ENCODE measurements at regions not wholly inside any gene's neighbourhood (a gene's known extent, or its start where the extent isn't known, plus 50 kb on each side); places are given as distances from the start of the nearest gene placed in this dataset.

DNA sequence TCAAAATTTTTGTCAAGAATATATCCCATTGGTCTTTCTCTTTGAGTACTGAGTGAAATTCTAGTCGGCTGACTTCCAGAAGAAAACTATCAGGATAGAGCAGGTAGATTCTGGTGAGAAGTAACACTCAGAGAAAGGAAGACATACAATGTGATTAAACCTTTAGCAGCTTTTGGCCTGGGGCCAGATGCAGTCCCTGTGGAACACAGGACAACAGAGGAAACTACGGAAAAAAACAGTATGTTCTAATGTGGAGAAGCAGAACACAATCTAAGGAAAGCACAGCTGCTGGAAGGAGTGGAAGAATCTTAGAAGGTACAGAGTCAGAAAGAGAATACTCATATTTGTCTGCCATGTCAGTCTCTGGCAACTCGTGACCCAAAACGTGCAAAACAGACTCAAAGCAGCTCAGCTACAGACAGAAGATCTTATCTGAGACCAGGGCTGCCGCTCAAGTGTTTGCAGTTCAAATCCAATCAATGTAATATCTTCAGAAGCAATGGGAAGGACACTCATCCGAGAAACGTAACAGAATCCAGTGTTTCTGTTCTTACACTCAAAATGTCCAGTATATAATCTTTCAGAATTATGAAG lies 283.8 kb downstream of the MRPL39 start:
- no peak for ATAC-seq (ENCODE audit: low read depth)
- POLR2A ChIA-PET: no interaction called here

DNA sequence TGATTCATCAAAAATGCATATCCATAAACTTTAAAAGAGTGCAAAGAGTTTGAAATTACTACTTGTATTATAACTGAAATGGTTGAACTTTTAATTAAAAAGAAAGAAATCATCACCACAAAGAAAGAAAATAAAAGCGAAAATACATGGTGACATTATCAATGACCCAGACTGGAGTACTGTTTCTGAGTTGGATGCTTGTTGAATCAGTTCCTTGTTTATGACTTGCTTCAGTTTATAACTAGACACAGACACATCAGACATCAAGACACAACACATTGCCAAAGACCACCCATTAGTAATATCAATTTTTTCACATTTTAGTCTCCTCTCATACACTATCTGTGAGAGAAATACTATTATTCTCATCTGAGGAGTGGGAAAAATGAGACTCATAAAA lies 293.0 kb downstream of the MRPL39 start:
- no peak overlapping the region for H3K9ac ChIP-seq (ENCODE audit: low read length)
- no peaks in the 10 kb centered on the region for H3K27me3 Mint-ChIP-seq
- ATAC-seq (ENCODE audit: low read depth) (no peak), DNase-seq (no peak)
- CTCF ChIA-PET: interaction anchor here (0.9 to 3.6 kb wide), 8 partner anchors 10 to 939 kb away, joined by 3 to 31 read pairs (median 4); no protein-coding TSS in a partner anchor
- no peak overlapping the region for H3K4me3 ChIP-seq (ENCODE audit: control extremely low read depth in 1 of 5, extremely low read depth in 1 of 5, insufficient read depth in 1 of 5, low read depth in 2 of 5, low read length in 4 of 5)
- peaks cover 13% of the 10 kb centered on the region for H3K4me1 Mint-ChIP-seq
- H2AFZ ChIP-seq (ENCODE audit: insufficient read depth, low read depth, low read length, poor library complexity, severe bottlenecking): peak overlapping the region; percentile 7
- H3K27ac ChIP-seq (ENCODE audit: low read length in 2 of 2): no peak overlapping the region
- WGBS (ENCODE audit: insufficient coverage): no CpG with 5 or more reads among the region's 1 CpG
- peaks cover 4% of the 10 kb centered on the region for H3K9me3 Mint-ChIP-seq (ENCODE audit: insufficient read depth)
- H4K20me1 ChIP-seq (ENCODE audit: control insufficient read depth, insufficient read depth, low read length, poor library complexity, severe bottlenecking): no peaks in the 10 kb centered on the region
- H3K36me3 ChIP-seq (replicated peaks in 1 of 2; ENCODE audit: control extremely low read depth in 1 of 2, control insufficient read depth in 1 of 2, extremely low read depth in 1 of 2, insufficient read depth in 2 of 2, low read length in 1 of 2): no peaks in the 10 kb centered on the region
- H3K9me3 ChIP-seq (ENCODE audit: control extremely low read depth in 1 of 3, control insufficient read depth in 2 of 3, insufficient read depth in 1 of 3, low read length in 2 of 3): peaks cover under 1 to 14% (median 5%) of the 10 kb centered on the region in 3 donors
- intact Hi-C loops (cut with micrococcal nuclease): loop anchor here (5.0 kb wide), 1 partner anchor 1462 kb away; no protein-coding TSS in a partner anchor
- peaks cover 3 to 10% of the 10 kb centered on the region in 2 donors for H3K4me1 ChIP-seq (ENCODE audit: control insufficient read depth in 2 of 2, insufficient read depth in 2 of 2, low read length in 2 of 2)
- POLR2A ChIA-PET: no interaction called here
- TF ChIP-seq, protein P1, sequence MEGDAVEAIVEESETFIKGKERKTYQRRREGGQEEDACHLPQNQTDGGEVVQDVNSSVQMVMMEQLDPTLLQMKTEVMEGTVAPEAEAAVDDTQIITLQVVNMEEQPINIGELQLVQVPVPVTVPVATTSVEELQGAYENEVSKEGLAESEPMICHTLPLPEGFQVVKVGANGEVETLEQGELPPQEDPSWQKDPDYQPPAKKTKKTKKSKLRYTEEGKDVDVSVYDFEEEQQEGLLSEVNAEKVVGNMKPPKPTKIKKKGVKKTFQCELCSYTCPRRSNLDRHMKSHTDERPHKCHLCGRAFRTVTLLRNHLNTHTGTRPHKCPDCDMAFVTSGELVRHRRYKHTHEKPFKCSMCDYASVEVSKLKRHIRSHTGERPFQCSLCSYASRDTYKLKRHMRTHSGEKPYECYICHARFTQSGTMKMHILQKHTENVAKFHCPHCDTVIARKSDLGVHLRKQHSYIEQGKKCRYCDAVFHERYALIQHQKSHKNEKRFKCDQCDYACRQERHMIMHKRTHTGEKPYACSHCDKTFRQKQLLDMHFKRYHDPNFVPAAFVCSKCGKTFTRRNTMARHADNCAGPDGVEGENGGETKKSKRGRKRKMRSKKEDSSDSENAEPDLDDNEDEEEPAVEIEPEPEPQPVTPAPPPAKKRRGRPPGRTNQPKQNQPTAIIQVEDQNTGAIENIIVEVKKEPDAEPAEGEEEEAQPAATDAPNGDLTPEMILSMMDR (IDR thresholded peaks at IDR 0.05): peak; percentile 37
- no peak for TF ChIP-seq EZH2 (IDR thresholded peaks at IDR 0.05; ENCODE audit: borderline replicate concordance, insufficient read depth, low read depth, low read length, poor library complexity, severe bottlenecking)
- no peaks in the 10 kb centered on the region for H3K79me2 ChIP-seq (ENCODE audit: control insufficient read depth, insufficient read depth, low read length)
- H3K27ac Mint-ChIP-seq: no peak overlapping the region
- no peak overlapping the region for H3K4me3 Mint-ChIP-seq
- H3K4me2 ChIP-seq (replicated peaks; ENCODE audit: low read depth, low read length, poor library complexity, severe bottlenecking): peak overlapping the region; percentile 45
- H3K27me3 ChIP-seq (replicated peaks in 1 of 4; ENCODE audit: control extremely low read depth in 1 of 4, control insufficient read depth in 3 of 4, insufficient read depth in 4 of 4, low read length in 3 of 4): no peaks in the 10 kb centered on the region

More for the DNA sequence above, 283.8 kb downstream of the MRPL39 start:
- no peaks in the 10 kb centered on the region for H3K27me3 Mint-ChIP-seq
- H3K27ac Mint-ChIP-seq: no peak overlapping the region
- H3K27ac ChIP-seq (ENCODE audit: low read length in 2 of 2): no peak overlapping the region
- H2AFZ ChIP-seq (ENCODE audit: insufficient read depth, low read depth, low read length, poor library complexity, severe bottlenecking): no peak overlapping the region
- H3K4me1 ChIP-seq (ENCODE audit: control insufficient read depth in 2 of 2, insufficient read depth in 2 of 2, low read length in 2 of 2): no peaks in the 10 kb centered on the region
- intact Hi-C loops (cut with micrococcal nuclease): no loop called here
- CTCF ChIA-PET: no interaction called here
- H3K36me3 ChIP-seq (replicated peaks in 1 of 2; ENCODE audit: control extremely low read depth in 1 of 2, control insufficient read depth in 1 of 2, extremely low read depth in 1 of 2, insufficient read depth in 2 of 2, low read length in 1 of 2): no peaks in the 10 kb centered on the region
- H3K4me1 Mint-ChIP-seq: no peaks in the 10 kb centered on the region
- no peaks in the 10 kb centered on the region for H4K20me1 ChIP-seq (ENCODE audit: control insufficient read depth, insufficient read depth, low read length, poor library complexity, severe bottlenecking)
- no peak for DNase-seq
- no peak overlapping the region for H3K9ac ChIP-seq (ENCODE audit: low read length)
- 93% methylated on average over 4 of the region's 7 CpGs for WGBS (ENCODE audit: insufficient coverage)
- no peaks in the 10 kb centered on the region for H3K79me2 ChIP-seq (ENCODE audit: control insufficient read depth, insufficient read depth, low read length)
- no peak overlapping the region for H3K4me3 ChIP-seq (ENCODE audit: control extremely low read depth in 1 of 5, extremely low read depth in 1 of 5, insufficient read depth in 1 of 5, low read depth in 2 of 5, low read length in 4 of 5)
- TF ChIP-seq, protein P1 (IDR thresholded peaks at IDR 0.05): no peak
- TF ChIP-seq EZH2 (IDR thresholded peaks at IDR 0.05; ENCODE audit: borderline replicate concordance, insufficient read depth, low read depth, low read length, poor library complexity, severe bottlenecking): no peak
- no peak overlapping the region for H3K4me2 ChIP-seq (replicated peaks; ENCODE audit: low read depth, low read length, poor library complexity, severe bottlenecking)
- H3K4me3 Mint-ChIP-seq: no peak overlapping the region
- H3K9me3 ChIP-seq (ENCODE audit: control extremely low read depth in 1 of 3, control insufficient read depth in 2 of 3, insufficient read depth in 1 of 3, low read length in 2 of 3): no peaks in the 10 kb centered on the region
- no peaks in the 10 kb centered on the region for H3K27me3 ChIP-seq (replicated peaks in 1 of 4; ENCODE audit: control extremely low read depth in 1 of 4, control insufficient read depth in 3 of 4, insufficient read depth in 4 of 4, low read length in 3 of 4)
- no peaks in the 10 kb centered on the region for H3K9me3 Mint-ChIP-seq (ENCODE audit: insufficient read depth)

All from B cell (primary cell).